HG03039 (cell line): ENCODE measurements at regions not wholly inside any gene's neighbourhood (a gene's known extent, or its start where the extent isn't known, plus 50 kb on each side); places are given as distances from the start of the nearest gene placed in this dataset.

ENCODE experiments used
- ATAC-seq: cut with Tn5 transposase; IDR thresholded peaks from one replicate; pipeline ENCODE4 v1.9.1; 2021; ENCODE audit warnings: mild to moderate bottlenecking, moderate library complexity; ENCODE audit not compliant: unreplicated experiment

- ATAC-seq, result no peak
Observed at GRCh38 chr5:88144219-88145001, 124.2 kb downstream of the TMEM161B start.

DNA sequence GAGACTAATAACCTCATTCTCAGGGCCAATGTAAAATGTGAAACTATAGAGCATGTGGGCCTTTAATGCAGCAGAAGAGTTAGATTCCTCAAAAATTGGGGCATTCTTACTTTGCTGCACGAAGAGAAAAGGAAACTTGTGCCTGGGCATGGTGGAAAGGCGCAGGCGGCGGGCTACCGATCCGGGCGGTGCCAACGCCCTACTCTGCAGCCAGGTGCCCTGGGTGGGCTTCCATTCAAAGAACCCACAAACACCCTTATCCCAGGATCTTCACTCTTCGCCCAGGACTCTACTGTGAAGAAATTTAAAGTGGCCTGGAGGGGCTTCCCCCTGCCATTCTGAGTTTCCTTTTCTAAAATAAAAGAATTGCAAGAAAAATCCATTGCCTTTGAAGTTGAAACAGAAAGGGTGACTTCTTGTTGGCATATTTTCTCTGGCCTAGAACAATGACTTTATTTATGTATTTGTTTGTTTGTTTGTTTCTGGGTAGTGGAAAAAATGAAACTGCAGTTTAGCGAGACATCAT lies 124.9 kb downstream of the TMEM161B start:
- no peak for ATAC-seq

DNA sequence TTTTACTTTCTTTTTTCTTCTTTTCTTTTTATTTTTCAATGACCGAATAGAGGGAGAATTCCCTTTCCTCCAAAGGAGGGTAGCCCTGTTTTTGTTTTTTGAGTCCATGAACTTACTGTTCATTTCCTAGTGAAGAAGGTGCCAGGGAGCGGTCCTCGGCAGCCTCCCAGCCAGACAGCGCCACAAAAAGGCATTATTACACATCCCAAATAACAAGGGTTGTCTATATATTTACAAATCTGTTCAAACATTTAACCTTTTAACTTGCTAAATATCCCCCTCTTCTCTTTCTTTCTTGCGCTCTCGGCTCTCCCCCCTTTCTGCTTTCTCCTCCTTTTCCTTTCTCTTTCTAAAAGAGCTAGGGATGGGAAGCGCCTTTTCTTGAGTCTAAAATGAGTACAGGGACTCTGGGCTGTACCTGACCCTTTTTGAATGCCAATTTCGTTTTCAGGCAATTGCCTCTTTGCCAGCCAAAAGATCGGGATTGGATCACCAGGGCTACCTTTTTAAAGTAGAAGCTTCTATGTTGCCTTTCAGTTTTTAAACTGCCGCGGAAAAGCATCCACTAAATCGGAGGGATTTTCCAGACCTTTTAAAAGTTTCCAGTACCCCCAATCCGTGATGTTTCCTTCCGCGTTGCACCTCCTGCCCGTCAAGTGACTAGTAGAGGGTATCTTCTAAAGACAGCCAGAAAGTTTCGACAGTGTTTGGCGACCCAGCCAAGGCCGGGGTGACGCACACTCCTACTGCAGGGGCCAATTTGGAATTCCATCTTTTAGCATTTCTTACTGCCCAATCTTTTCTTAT lies 125.6 kb downstream of the TMEM161B start:
- ATAC-seq, result no peak

GRCh38 chr5:88142636-88142885 lies 126.1 kb downstream of the TMEM161B start:
- ATAC-seq, result no peak

- ATAC-seq, result peak; percentile 91
Observed at GRCh38 chr5:88140856-88141752, 127.5 kb downstream of the TMEM161B start.

DNA sequence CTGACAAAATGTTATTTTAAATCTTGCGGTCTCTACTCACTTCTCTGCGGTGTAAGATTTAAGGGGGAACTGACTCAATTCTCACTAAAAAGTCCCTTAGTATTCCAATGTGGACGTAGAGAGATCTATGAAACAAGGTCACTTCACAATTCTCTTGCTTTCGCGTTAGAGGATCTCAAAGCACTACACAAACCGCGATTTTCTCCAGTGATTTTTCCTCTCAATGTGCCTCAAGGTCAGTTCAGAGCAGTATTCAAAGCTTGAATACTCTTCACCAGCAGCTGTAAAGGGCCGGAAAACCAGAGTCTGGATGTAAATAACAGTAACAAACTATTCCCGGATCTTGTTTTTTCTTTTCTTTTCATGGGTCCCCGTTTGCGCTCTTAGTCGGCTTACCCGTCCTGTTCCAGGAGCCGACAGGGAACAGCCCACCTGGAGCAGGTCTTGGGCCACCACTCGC lies 128.2 kb downstream of the TMEM161B start:
- no peak for ATAC-seq

GRCh38 chr5:88130211-88130815 lies 138.3 kb downstream of the TMEM161B start:
- ATAC-seq, result no peak

DNA sequence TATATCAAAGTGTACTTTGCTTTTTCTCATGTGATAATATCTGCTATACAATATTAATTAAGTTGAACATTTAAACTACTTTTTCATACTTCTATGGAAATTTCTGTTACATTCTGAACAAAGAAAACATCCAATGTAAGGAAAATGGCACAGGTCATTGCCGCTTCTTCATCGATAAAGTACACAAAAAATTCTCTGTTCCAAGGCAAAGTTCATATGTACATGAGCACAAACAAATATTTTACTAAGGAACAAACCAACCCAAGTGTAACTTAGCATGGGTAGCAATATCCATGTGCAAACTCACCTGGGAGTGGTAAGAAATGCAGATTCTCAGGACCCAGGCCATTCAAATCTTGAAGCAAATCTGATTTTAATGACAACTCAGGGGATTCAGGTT lies 139.8 kb downstream of the TMEM161B start:
- no peak for ATAC-seq

DNA sequence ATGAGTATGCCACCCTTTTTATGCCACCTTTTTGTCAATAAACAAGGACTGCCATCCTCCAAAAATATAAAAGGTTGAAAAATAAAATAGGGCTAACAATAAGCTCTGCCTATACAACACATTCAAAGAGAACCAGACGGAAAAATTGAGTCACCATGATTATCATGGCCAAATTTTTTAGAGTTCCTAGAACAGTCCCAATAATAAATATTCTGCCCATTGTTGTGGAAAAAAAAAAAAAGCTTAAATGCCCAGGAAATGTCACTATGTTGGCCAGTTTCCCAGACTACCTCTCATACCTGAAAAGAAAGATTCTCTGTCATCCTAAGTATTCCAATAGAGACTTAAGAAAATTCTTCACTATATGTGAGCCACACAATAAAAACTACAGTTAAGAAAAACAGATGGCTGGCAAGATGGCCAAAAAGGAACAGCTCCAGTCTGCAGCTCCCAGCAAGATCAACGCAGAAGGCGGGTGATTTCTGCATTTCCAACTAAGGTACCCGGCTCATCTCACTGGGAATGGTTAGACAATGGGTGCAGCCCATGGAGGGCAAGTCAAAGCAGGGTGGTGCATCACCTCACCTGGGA lies 149.0 kb downstream of the TMEM161B start:
- no peak for ATAC-seq

DNA sequence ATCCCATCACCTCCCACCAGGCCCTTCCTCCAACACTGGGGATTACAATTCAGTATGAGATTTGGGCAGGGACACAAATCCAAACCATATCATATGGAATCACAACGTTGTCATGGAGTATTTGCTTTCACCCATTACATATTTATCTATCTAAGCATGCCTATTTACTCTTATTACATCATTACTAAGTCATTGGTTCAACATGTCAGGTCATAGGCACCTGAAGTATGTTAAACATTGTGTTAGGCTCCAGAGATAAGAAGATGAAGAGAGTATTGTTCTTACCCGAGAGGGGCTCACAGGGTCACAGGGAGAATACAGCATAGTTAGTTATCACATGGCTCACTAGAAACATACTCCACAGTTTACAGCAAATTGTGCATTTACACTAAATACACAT lies 150.5 kb downstream of the TMEM161B start:
- ATAC-seq, result no peak

DNA sequence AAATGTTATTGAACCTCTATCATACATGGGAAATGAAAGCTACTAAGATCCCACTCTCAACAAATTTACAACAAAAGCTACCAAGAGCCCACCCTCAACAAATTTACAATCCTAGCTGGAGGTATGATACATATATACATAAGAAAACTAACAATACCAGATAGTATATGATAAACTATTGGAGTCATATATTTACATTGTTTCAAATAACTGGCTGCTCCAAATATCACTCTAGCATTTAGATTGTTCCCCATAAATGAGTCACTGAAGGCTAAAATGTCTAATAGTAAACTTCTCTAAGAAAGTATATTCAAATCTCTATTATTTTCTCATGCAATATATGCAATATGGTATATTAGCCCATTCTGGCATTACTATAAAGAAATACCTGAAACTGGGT lies 151.1 kb downstream of the TMEM161B start:
- no peak for ATAC-seq

GRCh38 chr5:88116396-88116795 lies 152.2 kb downstream of the TMEM161B start:
- ATAC-seq, result no peak

- ATAC-seq, result no peak
Observed at GRCh38 chr5:88115211-88115610, 153.4 kb downstream of the TMEM161B start.

- no peak for ATAC-seq
Observed at GRCh38 chr5:88113429-88113828, 155.2 kb downstream of the TMEM161B start.

GRCh38 chr5:88109818-88110217 lies 158.8 kb downstream of the TMEM161B start:
- no peak for ATAC-seq

- ATAC-seq, result no peak
Observed at GRCh38 chr5:88108490-88109279, 160.0 kb downstream of the TMEM161B start.

DNA sequence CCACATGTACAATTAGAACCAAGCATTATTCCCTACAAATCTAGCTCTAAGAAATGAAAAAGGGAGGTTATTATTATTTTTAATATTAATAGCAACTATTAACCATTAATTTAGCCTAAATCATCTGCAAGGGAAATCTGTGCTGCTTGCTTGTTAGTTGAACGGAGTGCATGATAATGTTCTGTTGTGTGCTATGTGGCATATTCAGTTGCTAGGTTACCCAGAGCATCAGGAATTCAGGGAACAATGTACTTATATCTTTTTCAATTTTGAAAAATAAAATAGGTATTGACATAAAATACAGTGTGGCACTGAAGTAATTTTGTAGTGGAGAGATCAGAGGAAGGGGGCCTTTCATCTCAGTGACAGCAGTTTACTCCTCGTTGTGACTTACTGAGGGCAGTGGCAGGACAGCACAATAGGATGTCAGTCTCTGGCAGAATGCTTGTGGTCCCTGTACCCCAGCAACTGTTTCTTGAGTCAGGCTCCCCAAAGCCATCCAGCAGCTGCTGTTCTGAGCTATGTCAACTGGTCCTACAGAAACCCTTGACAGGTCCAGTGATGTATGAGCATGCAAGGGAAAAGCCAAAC lies 173.6 kb downstream of the TMEM161B start:
- ATAC-seq, result no peak

- no peak for ATAC-seq
Observed at GRCh38 chr5:88094403-88094802, 174.2 kb downstream of the TMEM161B start.

- peak; percentile 49 for ATAC-seq
Observed at GRCh38 chr5:88093765-88094164, 174.9 kb downstream of the TMEM161B start.
